Muscle of leg (tissue), 3 donors: ENCODE measurements at regions not wholly inside any gene's neighbourhood (a gene's known extent, or its start where the extent isn't known, plus 50 kb on each side); places are given as distances from the start of the nearest gene placed in this dataset.

Source experiments
- DNase-seq: peaks from one replicate; pipeline ENCODE4 v3.0.0; 2013
- H3K27ac ChIP-seq: one replicate; pipeline ENCODE4 v1.5.1; 2013; ENCODE audit warnings: mild to moderate bottlenecking, low read length, control low read depth
- H3K27me3 ChIP-seq: one replicate; pipeline ENCODE4 v1.6.1; 2013; ENCODE audit warnings: low read length; ENCODE audit not compliant: control insufficient read depth, insufficient read depth
- H3K36me3 ChIP-seq: one replicate; pipeline ENCODE4 v1.6.1; 2013; ENCODE audit warnings: low read length; ENCODE audit not compliant: control insufficient read depth, insufficient read depth
- H3K4me1 ChIP-seq: one replicate; pipeline ENCODE4 v1.6.1; 2013; ENCODE audit warnings: low read length; ENCODE audit not compliant: control insufficient read depth, insufficient read depth
- H3K4me3 ChIP-seq: one replicate; pipeline ENCODE4 v1.5.1; 2013; ENCODE audit warnings: low read length, control low read depth
- H3K9me3 ChIP-seq: replicated peaks from 2 replicates; pipeline ENCODE4 v1.6.1; 2013; ENCODE audit warnings: low read depth, low read length; ENCODE audit not compliant: control insufficient read depth
- WGBS: methylation state at CpG from one replicate; pipeline ENCODE4 v1.1.5; 2013; ENCODE audit warnings: missing lambda C conversion rate; ENCODE audit not compliant: insufficient coverage; 5-methylcytosine and 5-hydroxymethylcytosine counted together

DNA sequence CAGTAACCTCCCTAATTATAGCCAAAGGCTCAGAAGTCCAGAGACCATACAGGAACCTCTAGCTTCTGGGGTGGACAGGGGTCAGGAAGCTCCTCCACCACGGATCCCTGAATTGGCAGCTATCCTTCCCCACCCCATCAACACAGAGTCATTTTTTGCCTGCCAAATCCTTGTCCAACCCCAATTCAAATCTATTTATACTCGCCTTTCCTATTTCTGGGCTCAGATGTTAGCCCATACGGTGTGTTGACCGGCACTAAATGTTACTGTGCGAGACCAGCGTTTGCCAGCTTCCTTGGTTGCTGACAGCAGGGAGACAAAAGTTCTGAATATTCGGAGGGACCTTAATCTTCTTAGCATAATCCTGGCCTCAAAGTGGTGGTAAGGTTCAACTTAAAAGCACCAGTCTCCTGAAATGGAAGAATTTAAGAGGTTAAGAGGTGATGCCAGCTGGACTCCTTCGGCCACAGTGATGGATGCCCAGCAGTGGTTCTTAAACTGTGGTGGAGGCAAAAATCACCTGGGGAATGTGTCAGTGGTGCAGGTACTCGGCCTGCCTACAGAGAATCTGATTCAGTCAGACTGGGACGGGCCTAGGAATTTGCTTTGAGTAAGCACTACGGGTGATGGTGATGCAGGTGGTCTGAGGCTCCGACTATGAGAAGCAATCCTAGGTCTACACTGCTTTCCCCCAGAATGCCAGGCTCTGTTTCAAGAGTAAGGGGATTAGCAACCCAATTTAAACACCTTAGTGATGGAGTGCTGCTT lies 204.8 kb upstream of the MEF2C start:
- H3K4me3 ChIP-seq: no peak overlapping the region
- no peaks in the 10 kb centered on the region for H3K36me3 ChIP-seq
- 52% methylated on average over 9 of the region's 12 CpGs for WGBS
- no peaks in the 10 kb centered on the region for H3K4me1 ChIP-seq
- DNase-seq: peak; percentile 20
- H3K9me3 ChIP-seq: no peaks in the 10 kb centered on the region
- H3K27ac ChIP-seq: no peak overlapping the region
- H3K27me3 ChIP-seq: no peaks in the 10 kb centered on the region

DNA sequence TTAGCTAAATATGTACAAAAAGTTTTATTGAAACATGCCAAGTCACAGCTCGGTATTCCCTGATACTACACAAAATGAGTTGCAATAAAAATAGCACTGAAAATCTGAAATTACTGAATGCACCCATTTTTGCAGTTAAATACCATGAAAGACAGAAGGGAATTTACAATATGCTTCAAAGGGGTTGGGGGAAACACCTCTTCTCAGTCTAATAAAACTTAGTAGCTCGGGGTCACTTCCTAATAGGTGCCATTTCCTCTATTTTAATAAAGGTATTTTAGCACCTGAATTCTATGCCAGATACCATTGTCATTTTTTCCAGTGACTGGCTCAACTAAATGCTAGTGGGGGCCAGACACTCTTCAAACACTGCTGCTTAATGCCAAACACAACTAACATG lies 204.1 kb upstream of the MEF2C start:
- Histone ChIP-seq H3K9me3 (no peaks in the 10 kb centered on the region), H3K27ac (no peak overlapping the region), H3K36me3 (no peaks in the 10 kb centered on the region), H3K27me3 (no peaks in the 10 kb centered on the region), H3K4me3 (no peak overlapping the region), H3K4me1 (no peaks in the 10 kb centered on the region)
- WGBS: 83% methylated on average over 1 of the region's 2 CpGs
- no peak for DNase-seq

DNA sequence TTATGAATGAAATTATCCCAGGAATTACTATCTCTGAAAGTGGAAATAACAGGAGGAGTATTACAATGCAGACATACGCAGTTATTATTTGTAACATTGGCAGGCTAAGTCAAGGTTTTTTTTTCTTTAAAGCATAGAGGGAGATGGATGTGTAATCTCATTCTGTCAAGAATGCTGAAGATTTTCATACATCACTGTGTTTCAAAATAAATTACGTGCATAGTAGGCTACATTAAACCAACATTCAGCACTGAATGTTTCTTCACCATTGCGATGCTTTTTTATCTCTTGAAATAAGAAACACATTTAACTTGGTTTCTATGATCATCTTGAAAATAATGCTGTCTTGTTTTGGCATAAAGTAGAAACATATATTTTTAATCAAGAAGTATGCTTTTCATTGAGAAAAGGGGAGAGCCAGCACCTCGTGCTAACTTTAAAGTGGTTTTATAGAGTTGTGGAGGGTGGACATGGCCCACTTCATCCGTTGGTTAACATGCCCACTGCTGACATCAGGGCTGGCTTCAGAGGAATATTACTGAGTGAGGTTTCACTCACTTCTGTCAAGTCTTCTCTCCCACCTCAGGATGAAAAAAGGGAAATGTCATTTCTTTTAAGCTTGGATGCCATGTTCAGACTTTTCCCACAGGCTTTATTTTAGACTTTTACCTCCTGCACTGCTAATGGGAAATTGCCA lies 203.6 kb upstream of the MEF2C start:
- H3K4me3 ChIP-seq: no peak overlapping the region
- no peaks in the 10 kb centered on the region for H3K9me3 ChIP-seq
- no peaks in the 10 kb centered on the region for H3K4me1 ChIP-seq
- H3K27me3 ChIP-seq: no peaks in the 10 kb centered on the region
- no peak overlapping the region for H3K27ac ChIP-seq
- DNase-seq: no peak
- WGBS: no CpG with 5 or more reads among the region's 5 CpGs
- H3K36me3 ChIP-seq: no peaks in the 10 kb centered on the region

DNA sequence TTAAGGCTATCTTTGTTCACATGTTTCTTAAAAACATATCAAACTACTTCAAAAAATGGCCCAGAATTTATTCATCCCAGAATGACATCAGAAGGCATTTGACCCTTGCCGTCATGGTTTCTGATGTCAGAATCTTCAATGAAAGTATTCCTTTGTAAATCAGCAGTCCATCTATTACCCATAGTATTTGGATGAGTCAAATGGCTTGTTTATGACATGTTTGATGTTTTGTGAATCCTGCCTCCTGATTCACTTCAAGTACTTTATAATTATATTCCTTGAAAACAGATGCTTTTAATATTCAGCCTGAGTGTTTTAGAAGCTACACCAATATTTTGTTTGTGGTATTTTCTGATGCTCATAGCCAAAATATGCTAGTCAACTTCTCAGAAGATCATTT lies 200.8 kb upstream of the MEF2C start:
- no peak overlapping the region for H3K4me3 ChIP-seq
- no peak overlapping the region for H3K27ac ChIP-seq
- H3K27me3 ChIP-seq: no peaks in the 10 kb centered on the region
- H3K4me1 ChIP-seq: no peaks in the 10 kb centered on the region
- no CpG with 5 or more reads among the region's 1 CpG for WGBS
- DNase-seq: no peak
- no peaks in the 10 kb centered on the region for H3K36me3 ChIP-seq
- H3K9me3 ChIP-seq: no peaks in the 10 kb centered on the region

DNA sequence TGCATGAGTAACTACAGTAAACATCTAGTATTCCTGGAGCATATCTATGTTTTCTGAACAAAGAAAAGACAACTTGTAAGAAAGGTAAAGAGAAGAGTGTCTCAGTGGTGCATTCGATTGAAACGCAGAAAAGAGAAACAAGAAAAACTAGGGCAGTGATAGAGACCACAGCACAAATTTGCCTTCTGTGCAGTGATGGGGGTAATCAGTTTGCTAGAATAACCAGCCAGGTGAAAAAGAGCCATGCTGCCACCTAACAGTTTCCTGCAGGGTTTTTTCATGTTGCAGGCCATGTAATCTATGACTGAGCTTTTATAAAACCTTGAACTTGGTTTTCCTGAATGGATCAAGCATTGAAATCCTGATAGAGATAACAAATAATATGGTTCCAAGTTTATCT lies 198.4 kb upstream of the MEF2C start:
- Histone ChIP-seq H3K27ac (no peak overlapping the region), H3K4me1 (no peaks in the 10 kb centered on the region), H3K4me3 (no peak overlapping the region), H3K27me3 (no peaks in the 10 kb centered on the region), H3K9me3 (no peaks in the 10 kb centered on the region), H3K36me3 (no peaks in the 10 kb centered on the region)
- no peak for DNase-seq
- 94% methylated on average over 2 of the region's 2 CpGs for WGBS

DNA sequence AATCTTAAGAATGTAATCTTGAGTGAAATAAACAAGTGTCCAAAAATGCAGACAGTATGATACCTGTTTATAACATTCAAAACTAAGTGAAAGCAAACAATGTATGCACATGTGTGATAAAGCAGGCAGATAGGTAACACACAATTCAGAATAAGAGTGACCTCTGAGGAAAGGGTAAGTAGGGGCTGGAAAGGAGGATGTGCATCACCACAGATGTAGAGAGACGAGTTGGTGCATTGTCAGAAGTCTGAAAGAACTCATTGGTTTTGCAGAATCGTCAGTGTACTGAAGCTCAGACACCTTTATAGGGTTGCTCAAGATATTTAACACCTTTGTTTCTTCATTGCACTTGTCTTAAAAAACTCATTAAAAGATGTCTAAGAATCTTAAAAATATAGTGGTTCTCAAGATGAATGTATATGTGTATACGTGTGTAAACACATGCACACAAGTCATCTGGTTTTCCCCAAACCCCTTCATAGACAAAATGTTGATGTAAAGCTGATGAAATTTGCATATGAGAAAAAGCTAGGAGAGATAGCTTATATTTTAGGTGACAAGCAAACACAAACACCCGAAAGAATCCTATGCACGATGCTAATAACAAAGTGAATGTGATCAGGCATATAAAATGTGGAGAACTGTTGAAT lies 197.6 kb upstream of the MEF2C start:
- no peaks in the 10 kb centered on the region for H3K36me3 ChIP-seq
- no peaks in the 10 kb centered on the region for H3K27me3 ChIP-seq
- no peaks in the 10 kb centered on the region for H3K4me1 ChIP-seq
- WGBS: no CpG with 5 or more reads among the region's 5 CpGs
- H3K9me3 ChIP-seq: no peaks in the 10 kb centered on the region
- H3K4me3 ChIP-seq: no peak overlapping the region
- H3K27ac ChIP-seq: no peak overlapping the region
- no peak for DNase-seq

DNA sequence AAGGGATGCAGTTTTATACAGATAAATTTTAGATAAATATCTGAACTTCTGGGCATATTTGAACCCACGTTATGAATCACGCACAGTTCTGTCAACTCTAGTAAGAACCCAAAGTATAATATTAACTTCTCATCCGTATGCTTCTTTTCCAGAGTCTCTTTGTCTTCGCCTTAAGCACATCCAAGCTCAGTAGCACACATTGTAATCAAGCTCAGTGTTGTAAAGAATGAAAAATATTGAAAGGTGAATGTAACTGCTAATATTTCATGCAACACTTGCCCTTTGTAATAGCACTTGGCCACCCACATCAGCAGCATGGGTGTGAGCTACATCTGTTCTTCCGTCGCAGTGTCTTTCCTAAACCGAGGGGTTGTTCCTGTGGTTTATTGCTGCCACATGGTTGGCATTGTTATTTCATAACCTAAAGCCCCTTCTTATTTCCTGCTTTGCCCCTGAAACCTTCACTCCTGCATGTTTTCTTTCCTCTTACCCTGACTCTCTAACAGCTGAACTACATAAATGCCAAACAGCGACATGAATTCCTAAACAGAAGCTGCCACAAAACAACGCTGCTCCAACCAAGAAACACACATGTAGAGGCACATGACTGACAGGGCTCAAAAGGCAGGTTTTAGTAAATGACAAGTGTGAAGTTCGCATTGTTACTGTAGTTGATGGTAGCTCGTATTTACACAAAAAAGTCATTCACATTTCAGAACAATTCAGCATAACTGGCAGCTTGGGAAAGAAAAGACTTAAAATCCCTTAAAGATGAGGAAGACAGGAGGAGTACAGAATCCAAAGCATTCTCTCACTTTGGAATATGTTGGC lies 190.1 kb upstream of the MEF2C start:
- Histone ChIP-seq H3K27ac (no peak overlapping the region), H3K4me3 (no peak overlapping the region), H3K4me1 (peaks cover 2% of the 10 kb centered on the region), H3K9me3 (no peaks in the 10 kb centered on the region), H3K27me3 (no peaks in the 10 kb centered on the region), H3K36me3 (no peaks in the 10 kb centered on the region)
- 0% methylated on average over 1 of the region's 11 CpGs for WGBS
- DNase-seq: no peak

DNA sequence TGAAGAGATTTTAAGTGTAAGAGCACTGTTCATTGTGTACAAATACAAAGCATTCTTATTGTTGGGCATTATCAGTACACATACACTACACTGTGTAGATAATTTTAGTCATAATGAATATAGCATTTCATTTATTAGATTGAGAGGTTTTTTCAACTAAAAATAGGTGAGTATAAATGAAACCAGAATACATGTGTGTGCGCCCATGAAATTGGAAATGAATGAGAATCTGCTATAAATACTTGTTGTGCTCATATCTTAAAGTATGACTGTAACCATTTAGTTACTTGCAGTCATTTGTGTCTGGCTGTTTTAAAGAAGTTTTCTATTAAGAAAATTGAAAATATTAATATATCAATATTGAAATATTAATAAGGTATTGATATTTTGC lies 189.0 kb upstream of the MEF2C start:
- Histone ChIP-seq H3K9me3 (no peaks in the 10 kb centered on the region), H3K27me3 (no peaks in the 10 kb centered on the region), H3K36me3 (no peaks in the 10 kb centered on the region), H3K4me1 (peaks cover 2% of the 10 kb centered on the region), H3K27ac (no peak overlapping the region), H3K4me3 (no peak overlapping the region)
- WGBS: no CpG with 5 or more reads among the region's 1 CpG
- DNase-seq: no peak

DNA sequence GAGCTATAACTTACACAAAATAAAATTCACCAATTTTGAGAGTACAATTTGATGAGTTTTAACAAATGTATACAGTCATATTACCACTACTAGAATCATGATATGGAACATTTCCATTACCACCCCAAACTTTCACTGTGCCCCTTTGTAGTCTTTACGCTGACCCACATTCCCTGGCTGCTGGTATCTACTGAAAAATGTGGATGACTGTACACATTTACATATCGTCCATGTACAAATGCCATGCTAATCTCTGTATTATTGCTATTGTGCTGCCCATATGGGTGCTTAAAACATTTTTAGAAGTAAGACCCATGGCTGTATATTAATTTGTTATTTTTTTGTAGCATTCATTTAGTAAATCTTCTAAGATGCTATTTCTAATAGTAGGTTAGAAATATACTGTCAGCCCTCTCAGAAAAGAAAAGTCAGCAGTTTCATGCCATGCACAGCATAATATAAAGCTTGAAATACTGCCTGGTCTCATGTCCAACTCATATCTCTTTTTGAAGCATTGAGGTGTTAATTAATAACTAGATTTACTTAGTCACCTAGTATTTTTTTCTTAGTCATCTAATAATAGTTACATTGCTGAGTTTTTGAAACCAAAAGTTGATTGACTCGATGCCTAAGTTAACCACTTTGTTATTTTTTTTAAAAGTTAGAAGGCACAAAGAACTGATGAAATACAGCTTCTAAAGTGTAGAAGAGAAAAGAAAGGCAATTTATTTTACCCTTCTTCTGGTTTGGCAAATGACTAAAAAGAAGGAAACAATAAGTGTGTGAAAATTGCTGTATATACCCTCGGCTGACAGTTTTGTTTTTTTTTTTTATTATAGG lies 188.3 kb upstream of the MEF2C start:
- no peaks in the 10 kb centered on the region for H3K36me3 ChIP-seq
- no peak overlapping the region for H3K27ac ChIP-seq
- WGBS: no CpG with 5 or more reads among the region's 4 CpGs
- no peak for DNase-seq
- H3K4me3 ChIP-seq: no peak overlapping the region
- peaks cover 2% of the 10 kb centered on the region for H3K4me1 ChIP-seq
- no peaks in the 10 kb centered on the region for H3K27me3 ChIP-seq
- H3K9me3 ChIP-seq: no peaks in the 10 kb centered on the region
